ENCODE measurements at regions not wholly inside any gene's neighbourhood (a gene's known extent, or its start where the extent isn't known, plus 50 kb on each side); places are given as distances from the start of the nearest gene placed in this dataset.

DNA sequence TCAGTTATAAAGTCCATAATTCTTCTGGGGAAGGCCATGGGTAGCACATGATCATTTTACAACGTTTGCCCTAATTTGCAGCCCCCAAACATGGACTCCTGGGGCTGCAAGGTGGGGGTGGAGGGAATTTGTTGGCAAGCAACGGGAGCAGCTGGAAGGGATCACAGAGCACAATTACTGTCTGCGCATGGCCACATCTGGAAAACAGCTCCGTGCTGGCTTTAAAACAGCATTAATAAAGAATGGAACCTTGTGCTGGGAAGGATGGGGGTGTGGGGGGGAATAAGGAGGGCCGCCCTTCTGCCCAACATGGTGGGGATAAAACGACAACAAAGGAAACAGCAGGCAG is 60.9 kb upstream of the SLC14A2 start:
- Histone ChIP-seq H3K27me3 (replicated peaks; ENCODE audit: control insufficient read depth, insufficient read depth, low read length) (no peaks in the 10 kb centered on the region), H3K4me3 (ENCODE audit: low read depth, low read length) (no peak overlapping the region), H3K4me1 (peaks cover 2% of the 10 kb centered on the region), H3K36me3 (ENCODE audit: control insufficient read depth, insufficient read depth, low read length) (no peaks in the 10 kb centered on the region), H3K9me3 (no peaks in the 10 kb centered on the region)
- POLR2A ChIA-PET = no interaction called here
- intact Hi-C loops (cut with micrococcal nuclease; ENCODE audit: unreplicated experiment) = no loop called here
- Mint-ChIP-seq H3K27me3 (ENCODE audit: insufficient read depth, unreplicated experiment) (no peaks in the 10 kb centered on the region), H3K4me3 (ENCODE audit: unreplicated experiment) (no peak overlapping the region), H3K9me3 (ENCODE audit: unreplicated experiment) (no peaks in the 10 kb centered on the region), H3K36me3 (ENCODE audit: insufficient read depth, unreplicated experiment) (no peaks in the 10 kb centered on the region), H3K4me1 (ENCODE audit: low read depth, unreplicated experiment) (peaks cover 4% of the 10 kb centered on the region), H3K27ac (ENCODE audit: unreplicated experiment) (no peak overlapping the region)
- TF ChIP-seq, protein P1, sequence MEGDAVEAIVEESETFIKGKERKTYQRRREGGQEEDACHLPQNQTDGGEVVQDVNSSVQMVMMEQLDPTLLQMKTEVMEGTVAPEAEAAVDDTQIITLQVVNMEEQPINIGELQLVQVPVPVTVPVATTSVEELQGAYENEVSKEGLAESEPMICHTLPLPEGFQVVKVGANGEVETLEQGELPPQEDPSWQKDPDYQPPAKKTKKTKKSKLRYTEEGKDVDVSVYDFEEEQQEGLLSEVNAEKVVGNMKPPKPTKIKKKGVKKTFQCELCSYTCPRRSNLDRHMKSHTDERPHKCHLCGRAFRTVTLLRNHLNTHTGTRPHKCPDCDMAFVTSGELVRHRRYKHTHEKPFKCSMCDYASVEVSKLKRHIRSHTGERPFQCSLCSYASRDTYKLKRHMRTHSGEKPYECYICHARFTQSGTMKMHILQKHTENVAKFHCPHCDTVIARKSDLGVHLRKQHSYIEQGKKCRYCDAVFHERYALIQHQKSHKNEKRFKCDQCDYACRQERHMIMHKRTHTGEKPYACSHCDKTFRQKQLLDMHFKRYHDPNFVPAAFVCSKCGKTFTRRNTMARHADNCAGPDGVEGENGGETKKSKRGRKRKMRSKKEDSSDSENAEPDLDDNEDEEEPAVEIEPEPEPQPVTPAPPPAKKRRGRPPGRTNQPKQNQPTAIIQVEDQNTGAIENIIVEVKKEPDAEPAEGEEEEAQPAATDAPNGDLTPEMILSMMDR (IDR thresholded peaks at IDR 0.05; ENCODE audit: insufficient read depth in 1 of 2, low read depth in 1 of 2, low read length in 1 of 2, severe bottlenecking in 1 of 2, unreplicated experiment in 1 of 2) = no peak
- no peak for DNase-seq
- BruUV-seq (replicated peaks) = no TSS peak
- CTCF ChIA-PET = no interaction called here

DNA sequence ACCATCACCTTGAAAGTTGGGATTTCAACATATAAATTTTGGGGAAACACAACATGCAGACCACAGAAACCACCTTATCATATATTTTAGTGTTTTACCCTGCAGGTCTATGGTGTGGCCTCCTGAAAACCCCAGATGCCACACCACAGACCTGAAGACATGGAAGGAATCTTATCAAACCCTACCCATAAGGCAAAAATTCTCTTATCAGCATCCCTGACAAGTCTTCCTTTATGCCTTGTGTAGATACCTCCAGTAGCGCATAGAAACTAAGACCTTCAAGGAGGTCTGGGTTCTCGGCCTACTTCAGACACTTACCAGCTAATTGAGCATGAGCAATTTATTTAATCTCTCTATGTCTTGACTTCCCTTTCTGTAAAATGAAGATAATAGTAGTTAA is 59.1 kb upstream of the SLC14A2 start:
- no peak overlapping the region for H3K27ac Mint-ChIP-seq (ENCODE audit: unreplicated experiment)
- peaks cover 11% of the 10 kb centered on the region for H3K4me1 Mint-ChIP-seq (ENCODE audit: low read depth, unreplicated experiment)
- no peaks in the 10 kb centered on the region for H3K36me3 ChIP-seq (ENCODE audit: control insufficient read depth, insufficient read depth, low read length)
- no peak overlapping the region for H3K4me3 ChIP-seq (ENCODE audit: low read depth, low read length)
- H3K4me1 ChIP-seq = no peaks in the 10 kb centered on the region
- POLR2A ChIA-PET = no interaction called here
- BruUV-seq (replicated peaks) = no TSS peak
- no peaks in the 10 kb centered on the region for H3K27me3 Mint-ChIP-seq (ENCODE audit: insufficient read depth, unreplicated experiment)
- no peaks in the 10 kb centered on the region for H3K9me3 Mint-ChIP-seq (ENCODE audit: unreplicated experiment)
- intact Hi-C loops (cut with micrococcal nuclease; ENCODE audit: unreplicated experiment) = no loop called here
- H3K9me3 ChIP-seq = no peaks in the 10 kb centered on the region
- H3K4me3 Mint-ChIP-seq (ENCODE audit: unreplicated experiment) = no peak overlapping the region
- DNase-seq = no peak
- TF ChIP-seq, protein P1 (IDR thresholded peaks at IDR 0.05; ENCODE audit: insufficient read depth in 1 of 2, low read depth in 1 of 2, low read length in 1 of 2, severe bottlenecking in 1 of 2, unreplicated experiment in 1 of 2) = no peak
- CTCF ChIA-PET = no interaction called here
- H3K36me3 Mint-ChIP-seq (ENCODE audit: insufficient read depth, unreplicated experiment) = no peaks in the 10 kb centered on the region
- H3K27me3 ChIP-seq (replicated peaks; ENCODE audit: control insufficient read depth, insufficient read depth, low read length) = no peaks in the 10 kb centered on the region

DNA sequence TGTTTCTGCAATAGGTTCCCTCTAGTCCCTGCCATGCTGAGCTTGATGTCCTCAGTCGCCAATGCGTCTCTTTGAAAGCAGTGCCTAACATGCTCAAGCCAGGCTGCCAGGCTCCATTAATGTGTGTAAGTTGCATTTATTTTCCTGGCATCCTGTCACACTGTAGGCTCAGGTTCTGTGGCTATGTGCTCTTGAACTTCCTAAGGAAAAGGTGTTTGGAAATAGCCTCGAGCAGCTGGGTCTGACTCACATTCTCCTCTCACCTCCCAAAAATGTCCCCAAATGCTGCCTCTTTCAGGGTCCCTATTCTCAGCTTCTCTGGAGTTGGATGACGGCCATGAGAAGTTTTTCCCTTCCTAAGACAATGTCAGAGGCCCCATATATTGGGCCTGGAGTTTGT is 58.0 kb upstream of the SLC14A2 start:
- Histone ChIP-seq H3K27me3 (replicated peaks; ENCODE audit: control insufficient read depth, insufficient read depth, low read length) (no peaks in the 10 kb centered on the region), H3K9me3 (no peaks in the 10 kb centered on the region), H3K4me3 (ENCODE audit: low read depth, low read length) (no peak overlapping the region), H3K4me1 (no peaks in the 10 kb centered on the region), H3K36me3 (ENCODE audit: control insufficient read depth, insufficient read depth, low read length) (no peaks in the 10 kb centered on the region)
- intact Hi-C loops (cut with micrococcal nuclease; ENCODE audit: unreplicated experiment) = no loop called here
- Mint-ChIP-seq H3K4me3 (ENCODE audit: unreplicated experiment) (no peak overlapping the region), H3K27ac (ENCODE audit: unreplicated experiment) (no peak overlapping the region), H3K9me3 (ENCODE audit: unreplicated experiment) (no peaks in the 10 kb centered on the region), H3K4me1 (ENCODE audit: low read depth, unreplicated experiment) (peaks cover 12% of the 10 kb centered on the region), H3K27me3 (ENCODE audit: insufficient read depth, unreplicated experiment) (no peaks in the 10 kb centered on the region), H3K36me3 (ENCODE audit: insufficient read depth, unreplicated experiment) (no peaks in the 10 kb centered on the region)
- DNase-seq = no peak
- TF ChIP-seq, protein P1 (IDR thresholded peaks at IDR 0.05; ENCODE audit: insufficient read depth in 1 of 2, low read depth in 1 of 2, low read length in 1 of 2, severe bottlenecking in 1 of 2, unreplicated experiment in 1 of 2) = no peak
- ChIA-PET POLR2A (no interaction called here), CTCF (no interaction called here)
- no TSS peak for BruUV-seq (replicated peaks)

All from Caco-2 (cell line).